DND-41 (cell line): ENCODE measurements at regions not wholly inside any gene's neighbourhood (a gene's known extent, or its start where the extent isn't known, plus 50 kb on each side); places are given as distances from the start of the nearest gene placed in this dataset.

ENCODE experiments used
- CTCF ChIP-seq: IDR thresholded peaks from 2 replicates; pipeline ENCODE4 v1.5.1; 2012; ENCODE audit warnings: borderline replicate concordance, low read length, moderate library complexity, mild to moderate bottlenecking; ENCODE audit not compliant: poor library complexity, severe bottlenecking; ENCODE audit errors: extremely low read depth
- EZH2 ChIP-seq: IDR thresholded peaks from 3 replicates; pipeline ENCODE4 v1.6.1; 2012; ENCODE audit warnings: borderline replicate concordance, low read depth, mild to moderate bottlenecking, moderate library complexity, low read length, inconsistent platforms; ENCODE audit not compliant: severe bottlenecking

DNA sequence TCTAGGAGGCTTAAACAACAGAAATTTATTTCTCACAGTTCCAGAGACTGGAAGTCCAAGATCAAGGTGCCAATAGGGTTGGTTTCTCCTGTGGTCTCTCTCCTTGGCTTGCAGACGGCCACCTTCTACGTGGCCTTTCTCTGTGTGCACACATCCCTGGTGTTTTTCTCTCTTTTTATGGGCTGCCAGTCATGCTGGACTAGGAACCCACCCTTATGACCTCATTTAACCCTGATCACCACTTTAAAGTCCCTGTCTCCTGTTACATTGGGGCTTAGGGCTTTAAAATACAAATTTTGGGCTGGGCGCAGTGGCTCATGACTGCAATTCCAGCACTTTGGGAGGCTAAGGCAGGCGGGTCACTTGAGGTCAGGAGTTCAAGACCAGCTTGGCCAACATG lies 157.1 kb downstream of the TLE1 start:
- TF ChIP-seq CTCF (no peak), EZH2 (no peak)
